ENCODE measurements at regions not wholly inside any gene's neighbourhood (a gene's known extent, or its start where the extent isn't known, plus 50 kb on each side); places are given as distances from the start of the nearest gene placed in this dataset.
A peak's percentile ranks its signal among the peaks of the same experiment; 100 is the strongest.

DNA sequence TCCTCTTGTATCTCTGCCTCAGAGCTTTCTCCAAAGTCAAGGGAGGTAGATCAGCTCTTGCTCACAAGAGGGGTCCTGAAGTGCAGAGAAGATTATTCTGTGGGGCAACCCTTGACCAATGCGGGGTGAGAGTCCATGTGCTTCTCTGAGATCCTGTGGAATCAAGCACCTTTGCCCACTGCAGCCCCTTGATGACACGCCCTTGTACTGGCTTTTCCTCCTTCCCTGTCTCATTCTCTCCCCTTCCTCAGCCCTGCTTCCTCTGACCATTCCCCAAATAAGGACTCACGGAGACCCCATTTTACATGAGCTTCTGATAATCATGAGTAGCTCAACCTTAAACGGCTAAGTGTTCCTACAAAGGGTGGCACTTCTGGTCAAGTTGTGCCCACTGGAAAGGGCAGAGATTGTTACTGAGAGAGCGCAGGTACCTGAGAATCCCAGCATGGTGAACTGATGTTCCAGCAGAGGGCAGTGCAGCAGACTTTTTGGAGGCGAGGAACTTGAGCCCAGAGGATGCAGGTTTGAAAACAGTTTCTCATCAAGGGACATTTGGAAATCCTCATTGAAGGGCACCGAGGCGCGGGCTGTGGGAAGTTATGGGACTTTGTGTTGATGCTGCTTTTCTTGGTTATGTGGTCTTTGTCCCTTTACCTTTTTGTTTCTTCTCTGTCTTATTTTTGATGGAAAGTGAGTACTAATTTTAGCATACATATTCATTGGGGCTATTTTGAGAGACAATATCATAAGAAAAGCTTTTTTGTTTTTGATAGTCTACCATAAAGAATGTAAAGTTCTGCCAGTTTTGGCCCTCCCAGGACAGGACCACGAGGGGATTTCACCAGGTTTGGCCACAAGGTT, 201.3 kb downstream of the RBM46 start:
- H3K27ac ChIP-seq = no peak overlapping the region
- H3K36me3 ChIP-seq (ENCODE audit: low read depth) = no peaks in the 10 kb centered on the region
- no peaks in the 10 kb centered on the region for H3K9me3 ChIP-seq (ENCODE audit: low read depth)
- H3K4me3 ChIP-seq = no peak overlapping the region
- no peak overlapping the region for H3K9ac ChIP-seq
- in situ Hi-C loops (cut with MboI) = loop anchor here (25.0 kb wide), 1 partner anchor 380 kb away; no protein-coding TSS in a partner anchor
- no peak for TF ChIP-seq EZH2phosphoT487 (IDR thresholded peaks at IDR 0.05; ENCODE audit: insufficient read depth, low read depth)
- TF ChIP-seq EZH2 (IDR thresholded peaks at IDR 0.05; ENCODE audit: insufficient read depth, poor library complexity, severe bottlenecking) = no peak
- WGBS, 2 experiments (ENCODE audit: low coverage in 1 of 2, low lambda C conversion rate in 2 of 2, missing lambda C conversion rate in 2 of 2) = 9 to 14% methylated on average over 10 of the region's 10 CpGs
- H2AFZ ChIP-seq = no peak overlapping the region
- H3K27me3 ChIP-seq (replicated peaks; ENCODE audit: insufficient read depth) = 0 out of 2 replicates have a peak, but pooled peaks cover 3% of the 10 kb centered on the region
- H3K4me2 ChIP-seq (ENCODE audit: unreplicated experiment) = no peak overlapping the region
- no peaks in the 10 kb centered on the region for H3K79me2 ChIP-seq (ENCODE audit: insufficient read depth)
- H3K9me2 ChIP-seq (ENCODE audit: insufficient read depth) = no peaks in the 10 kb centered on the region
- H4K20me1 ChIP-seq (ENCODE audit: insufficient read depth) = no peaks in the 10 kb centered on the region
- DNase-seq = peak; percentile 75
- peaks cover 5% of the 10 kb centered on the region; the same call in 1 of the 2 replicates for H3K4me1 ChIP-seq (ENCODE audit: insufficient read depth)
- no peaks in the 10 kb centered on the region for H3F3A ChIP-seq (ENCODE audit: insufficient read depth)

DNA sequence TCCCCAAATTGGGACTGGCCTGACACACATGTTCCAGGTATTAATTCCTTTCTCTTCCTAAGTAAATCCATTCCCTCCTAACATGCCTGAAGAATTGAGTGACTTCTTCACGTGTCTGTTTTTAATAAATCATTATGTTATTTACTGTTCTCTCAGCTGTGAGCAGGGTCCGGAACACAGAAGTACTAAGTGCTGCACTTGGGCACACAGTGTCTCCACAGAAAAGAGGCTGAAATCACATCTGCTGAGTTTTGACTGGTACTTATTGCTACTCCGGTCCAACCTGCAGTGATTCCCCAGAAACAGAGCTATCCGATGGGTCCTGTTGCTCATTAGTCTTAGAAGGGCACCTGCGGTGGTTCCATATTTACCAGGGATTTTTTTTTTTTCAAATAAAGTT, 202.6 kb downstream of the RBM46 start:
- H3K27me3 ChIP-seq (replicated peaks; ENCODE audit: insufficient read depth) = 0 out of 2 replicates have a peak, but pooled peaks cover 3% of the 10 kb centered on the region
- TF ChIP-seq EZH2 (IDR thresholded peaks at IDR 0.05; ENCODE audit: insufficient read depth, poor library complexity, severe bottlenecking) (no peak), EZH2phosphoT487 (IDR thresholded peaks at IDR 0.05; ENCODE audit: insufficient read depth, low read depth) (no peak)
- H3F3A ChIP-seq (ENCODE audit: insufficient read depth) = no peaks in the 10 kb centered on the region
- WGBS, 2 experiments (ENCODE audit: low coverage in 1 of 2, low lambda C conversion rate in 2 of 2, missing lambda C conversion rate in 2 of 2) = 57 to 68% methylated on average over 5 of the region's 5 CpGs
- no peak overlapping the region for H3K4me2 ChIP-seq (ENCODE audit: unreplicated experiment)
- H3K9me2 ChIP-seq (ENCODE audit: insufficient read depth) = no peaks in the 10 kb centered on the region
- H2AFZ ChIP-seq = no peak overlapping the region
- H3K4me1 ChIP-seq (ENCODE audit: insufficient read depth) = peaks cover 5% of the 10 kb centered on the region; the same call in 1 of the 2 replicates
- in situ Hi-C loops (cut with MboI) = loop anchor here (25.0 kb wide), 1 partner anchor 379 kb away; no protein-coding TSS in a partner anchor
- no peak for DNase-seq
- no peak overlapping the region for H3K27ac ChIP-seq
- no peaks in the 10 kb centered on the region for H3K79me2 ChIP-seq (ENCODE audit: insufficient read depth)
- H4K20me1 ChIP-seq (ENCODE audit: insufficient read depth) = no peaks in the 10 kb centered on the region
- no peaks in the 10 kb centered on the region for H3K36me3 ChIP-seq (ENCODE audit: low read depth)
- H3K9me3 ChIP-seq (ENCODE audit: low read depth) = no peaks in the 10 kb centered on the region
- no peak overlapping the region for H3K4me3 ChIP-seq
- H3K9ac ChIP-seq = no peak overlapping the region

DNA sequence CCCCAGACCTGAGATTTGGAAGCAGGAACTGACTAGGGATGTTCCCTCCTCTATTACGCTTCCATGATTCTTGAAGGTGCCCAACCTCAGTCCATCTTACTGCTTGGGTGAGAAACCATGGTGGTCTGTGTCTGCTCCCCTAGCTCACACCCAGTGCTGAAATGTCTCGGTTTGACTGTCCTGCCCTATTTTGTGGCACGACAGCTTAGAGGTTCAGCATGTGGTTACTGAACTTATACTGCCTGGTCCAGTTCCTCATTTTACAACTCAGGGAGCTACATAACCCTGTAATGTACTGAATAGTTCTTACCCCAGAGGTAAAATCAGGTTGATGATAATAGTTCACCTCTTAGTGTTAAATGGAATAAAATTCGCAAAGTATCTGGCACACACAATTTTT, 203.1 kb downstream of the RBM46 start:
- Histone ChIP-seq H3K4me3 (no peak overlapping the region), H3K4me2 (ENCODE audit: unreplicated experiment) (no peak overlapping the region), H3K9me2 (ENCODE audit: insufficient read depth) (no peaks in the 10 kb centered on the region), H3K9me3 (ENCODE audit: low read depth) (no peaks in the 10 kb centered on the region), H3K9ac (no peak overlapping the region), H3K4me1 (ENCODE audit: insufficient read depth) (peaks cover 5% of the 10 kb centered on the region; the same call in 1 of the 2 replicates), H3K36me3 (ENCODE audit: low read depth) (no peaks in the 10 kb centered on the region), H3K27ac (no peak overlapping the region), H3K79me2 (ENCODE audit: insufficient read depth) (no peaks in the 10 kb centered on the region), H4K20me1 (ENCODE audit: insufficient read depth) (no peaks in the 10 kb centered on the region), H3F3A (ENCODE audit: insufficient read depth) (no peaks in the 10 kb centered on the region), H3K27me3 (replicated peaks; ENCODE audit: insufficient read depth) (0 out of 2 replicates have a peak, but pooled peaks cover 3% of the 10 kb centered on the region), H2AFZ (no peak overlapping the region)
- TF ChIP-seq EZH2 (IDR thresholded peaks at IDR 0.05; ENCODE audit: insufficient read depth, poor library complexity, severe bottlenecking) = no peak
- TF ChIP-seq EZH2phosphoT487 (IDR thresholded peaks at IDR 0.05; ENCODE audit: insufficient read depth, low read depth) = no peak
- WGBS, 2 experiments (ENCODE audit: low coverage in 1 of 2, low lambda C conversion rate in 2 of 2, missing lambda C conversion rate in 2 of 2) = 40 to 43% methylated on average over 4 of the region's 4 CpGs
- in situ Hi-C loops (cut with MboI) = loop anchor here (25.0 kb wide), 1 partner anchor 378 kb away; no protein-coding TSS in a partner anchor
- DNase-seq = no peak

DNA sequence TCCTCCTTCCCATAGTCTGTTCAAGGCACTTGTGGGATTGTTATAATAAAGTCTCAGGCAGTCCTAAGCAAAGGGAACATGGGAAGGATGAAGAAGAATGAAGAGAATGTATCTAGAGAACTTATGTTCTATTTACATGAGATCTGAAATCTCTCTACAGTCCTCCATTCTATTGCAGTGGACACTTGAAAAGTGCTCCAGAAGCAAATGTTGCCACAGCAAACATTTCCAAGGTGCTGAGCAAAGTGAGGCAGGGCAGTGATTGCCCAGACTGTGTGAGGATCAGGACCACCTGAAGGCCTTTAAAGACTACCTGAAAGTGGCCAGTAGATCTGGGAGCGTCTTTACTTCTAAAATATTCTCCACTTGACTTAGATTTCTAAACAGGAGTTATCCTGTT, 203.5 kb downstream of the RBM46 start:
- no peaks in the 10 kb centered on the region for H4K20me1 ChIP-seq (ENCODE audit: insufficient read depth)
- no peak overlapping the region for H3K4me2 ChIP-seq (ENCODE audit: unreplicated experiment)
- H3K36me3 ChIP-seq (ENCODE audit: low read depth) = no peaks in the 10 kb centered on the region
- no peaks in the 10 kb centered on the region for H3K79me2 ChIP-seq (ENCODE audit: insufficient read depth)
- no peak overlapping the region for H3K4me3 ChIP-seq
- no peak for DNase-seq
- 0 out of 2 replicates have a peak, but pooled peaks cover 3% of the 10 kb centered on the region for H3K27me3 ChIP-seq (replicated peaks; ENCODE audit: insufficient read depth)
- no peaks in the 10 kb centered on the region for H3K9me3 ChIP-seq (ENCODE audit: low read depth)
- H3F3A ChIP-seq (ENCODE audit: insufficient read depth) = no peaks in the 10 kb centered on the region
- TF ChIP-seq EZH2 (IDR thresholded peaks at IDR 0.05; ENCODE audit: insufficient read depth, poor library complexity, severe bottlenecking) (no peak), EZH2phosphoT487 (IDR thresholded peaks at IDR 0.05; ENCODE audit: insufficient read depth, low read depth) (no peak)
- no peak overlapping the region for H2AFZ ChIP-seq
- H3K9ac ChIP-seq = no peak overlapping the region
- H3K4me1 ChIP-seq (ENCODE audit: insufficient read depth) = peaks cover 5% of the 10 kb centered on the region; the same call in 1 of the 2 replicates
- WGBS, 2 experiments (ENCODE audit: low coverage in 1 of 2, low lambda C conversion rate in 2 of 2, missing lambda C conversion rate in 2 of 2) = 18 to 30% methylated on average over 1 of the region's 1 CpG
- in situ Hi-C loops (cut with MboI) = loop anchor here (25.0 kb wide), 1 partner anchor 378 kb away; no protein-coding TSS in a partner anchor
- no peaks in the 10 kb centered on the region for H3K9me2 ChIP-seq (ENCODE audit: insufficient read depth)
- H3K27ac ChIP-seq = no peak overlapping the region
